ENCODE measurements at regions not wholly inside any gene's neighbourhood (a gene's known extent, or its start where the extent isn't known, plus 50 kb on each side); places are given as distances from the start of the nearest gene placed in this dataset.

- TF ChIP-seq CHD4 (IDR thresholded peaks at IDR 0.05; ENCODE audit: borderline replicate concordance) (no peak), RFX5 (IDR thresholded peaks at IDR 0.05) (no peak), RAD21 (conservative IDR thresholded peaks at IDR 0.05 in 1 of 2, IDR thresholded peaks at IDR 0.05 in 1 of 2) (no peak), TFCP2L1 (CRISPR knock-in tag; IDR thresholded peaks at IDR 0.05) (no peak), HES2 (IDR thresholded peaks at IDR 0.05) (no peak), E2F6 (IDR thresholded peaks at IDR 0.05; ENCODE audit: borderline replicate concordance, low read depth) (no peak), RNF2 (IDR thresholded peaks at IDR 0.05; ENCODE audit: borderline replicate concordance, low read depth) (no peak), FOSB (CRISPR knock-in tag; IDR thresholded peaks at IDR 0.05) (no peak), CBX8 (IDR thresholded peaks at IDR 0.05) (no peak), EHF (CRISPR knock-in tag; IDR thresholded peaks at IDR 0.05) (no peak), BHLHE40 (IDR thresholded peaks at IDR 0.05; ENCODE audit: low read depth, low read length) (no peak), POLR2A (IDR thresholded peaks at IDR 0.05; ENCODE audit: low read length) (no peak), ZC3H11A (IDR thresholded peaks at IDR 0.05) (no peak), JUN (IDR thresholded peaks at IDR 0.05) (no peak)
- ATAC-seq (no peak), DNase-seq (ENCODE audit: low read depth in 1 of 2, low spot score in 1 of 2) (no peak), FAIRE-seq (no peak)
- Histone ChIP-seq H3K4me3 (no peak overlapping the region), H3K27ac (no peak overlapping the region), H3K4me2 (no peak overlapping the region), H3K4me1 (no peaks in the 10 kb centered on the region), H3K9me3 (0 out of 3 replicates have a peak, but pooled peaks cover 3% of the 10 kb centered on the region)
- CTCF ChIA-PET = no interaction called here
- POLR2A ChIA-PET = no interaction called here
- WGBS (ENCODE audit: missing lambda C conversion rate) = 6% methylated on average over 2 of the region's 2 CpGs
Measured at GRCh38 chr9:118192807-118193206, 488.6 kb downstream of the TLR4 start.

GRCh38 chr9:118209343-118209742 is 505.1 kb downstream of the TLR4 start:
- ATAC-seq = no peak
- H3K9me3 ChIP-seq = peaks cover 6% of the 10 kb centered on the region; the same call in 1 of the 3 replicates
- TF ChIP-seq RFX5 (IDR thresholded peaks at IDR 0.05) = no peak
- TF ChIP-seq CTCF (IDR thresholded peaks at IDR 0.05) = no peak
- no peak overlapping the region for H3K27ac ChIP-seq
- DNase-seq (ENCODE audit: low read depth in 1 of 2, low spot score in 1 of 2) = no peak
- ChIA-PET CTCF (no interaction called here), POLR2A (no interaction called here)
- H3K4me2 ChIP-seq = no peak overlapping the region
- no peak overlapping the region for H3K4me3 ChIP-seq
- no peak for FAIRE-seq
- H3K4me1 ChIP-seq = no peaks in the 10 kb centered on the region

GRCh38 chr9:118215549-118215948 is 511.3 kb downstream of the TLR4 start:
- no peak for DNase-seq (ENCODE audit: low read depth in 1 of 2, low spot score in 1 of 2)
- CTCF ChIA-PET = no interaction called here
- POLR2A ChIA-PET = no interaction called here

More at GRCh38 chr9:118215549-118215948, 511.3 kb downstream of the TLR4 start:
- FAIRE-seq (no peak), ATAC-seq (no peak)
- TF ChIP-seq BCL3 (IDR thresholded peaks at IDR 0.05) = no peak
- TF ChIP-seq RAD21 (conservative IDR thresholded peaks at IDR 0.05 in 1 of 2, IDR thresholded peaks at IDR 0.05 in 1 of 2) = peak; percentile 18 to 31; a peak in 2 of 5 replicates
- Histone ChIP-seq H3K4me1 (no peaks in the 10 kb centered on the region), H3K9me3 (no peaks in the 10 kb centered on the region), H3K27ac (no peak overlapping the region), H3K4me2 (no peak overlapping the region), H3K4me3 (no peak overlapping the region)
- 5% methylated on average over 1 of the region's 1 CpG for WGBS (ENCODE audit: missing lambda C conversion rate)

Measured in A549 (cell line).